ENCODE measurements at regions not wholly inside any gene's neighbourhood (a gene's known extent, or its start where the extent isn't known, plus 50 kb on each side); places are given as distances from the start of the nearest gene placed in this dataset.
"Not testable (repeated sequence)": the region's sequence is repeated elsewhere in the genome, so short reads cannot be mapped to it uniquely, and the experiment has no call there.

DNA sequence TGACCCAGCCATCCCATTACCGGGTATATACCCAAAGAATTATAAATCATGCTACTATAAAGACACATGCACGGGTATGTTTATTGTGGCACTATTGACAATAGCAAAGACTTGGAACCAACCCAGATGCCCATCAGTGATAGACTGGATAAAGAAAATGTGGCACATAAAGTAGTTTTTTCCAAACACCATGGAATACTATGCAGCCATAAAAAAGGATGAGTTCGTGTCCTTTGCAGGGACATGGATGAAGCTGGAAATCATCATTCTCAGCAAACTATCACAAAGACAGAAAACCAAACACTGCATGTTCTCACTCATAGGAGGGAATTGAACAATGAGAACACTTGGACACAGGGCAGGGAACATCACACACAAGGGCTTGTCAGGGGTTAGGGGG, 1268.9 kb upstream of the NUDT12 start:
- TF ChIP-seq TAF1 (conservative IDR thresholded peaks at IDR 0.05); HNF4G (IDR thresholded peaks at IDR 0.05); RAD21 (IDR thresholded peaks at IDR 0.05); GABPA (IDR thresholded peaks at IDR 0.05 in 1 of 2, conservative IDR thresholded peaks at IDR 0.05 in 1 of 2); JUND (IDR thresholded peaks at IDR 0.05); FOXA2 (IDR thresholded peaks at IDR 0.05); YY1 (IDR thresholded peaks at IDR 0.05): not testable (repeated sequence)
- TF ChIP-seq, protein P1, sequence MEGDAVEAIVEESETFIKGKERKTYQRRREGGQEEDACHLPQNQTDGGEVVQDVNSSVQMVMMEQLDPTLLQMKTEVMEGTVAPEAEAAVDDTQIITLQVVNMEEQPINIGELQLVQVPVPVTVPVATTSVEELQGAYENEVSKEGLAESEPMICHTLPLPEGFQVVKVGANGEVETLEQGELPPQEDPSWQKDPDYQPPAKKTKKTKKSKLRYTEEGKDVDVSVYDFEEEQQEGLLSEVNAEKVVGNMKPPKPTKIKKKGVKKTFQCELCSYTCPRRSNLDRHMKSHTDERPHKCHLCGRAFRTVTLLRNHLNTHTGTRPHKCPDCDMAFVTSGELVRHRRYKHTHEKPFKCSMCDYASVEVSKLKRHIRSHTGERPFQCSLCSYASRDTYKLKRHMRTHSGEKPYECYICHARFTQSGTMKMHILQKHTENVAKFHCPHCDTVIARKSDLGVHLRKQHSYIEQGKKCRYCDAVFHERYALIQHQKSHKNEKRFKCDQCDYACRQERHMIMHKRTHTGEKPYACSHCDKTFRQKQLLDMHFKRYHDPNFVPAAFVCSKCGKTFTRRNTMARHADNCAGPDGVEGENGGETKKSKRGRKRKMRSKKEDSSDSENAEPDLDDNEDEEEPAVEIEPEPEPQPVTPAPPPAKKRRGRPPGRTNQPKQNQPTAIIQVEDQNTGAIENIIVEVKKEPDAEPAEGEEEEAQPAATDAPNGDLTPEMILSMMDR (IDR thresholded peaks at IDR 0.05; ENCODE audit: low read depth, low read length, missing input control) = not testable (repeated sequence)
- TF ChIP-seq, protein P2, sequence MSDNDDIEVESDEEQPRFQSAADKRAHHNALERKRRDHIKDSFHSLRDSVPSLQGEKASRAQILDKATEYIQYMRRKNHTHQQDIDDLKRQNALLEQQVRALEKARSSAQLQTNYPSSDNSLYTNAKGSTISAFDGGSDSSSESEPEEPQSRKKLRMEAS (IDR thresholded peaks at IDR 0.05) = not testable (repeated sequence)
- TF ChIP-seq, protein P3, sequence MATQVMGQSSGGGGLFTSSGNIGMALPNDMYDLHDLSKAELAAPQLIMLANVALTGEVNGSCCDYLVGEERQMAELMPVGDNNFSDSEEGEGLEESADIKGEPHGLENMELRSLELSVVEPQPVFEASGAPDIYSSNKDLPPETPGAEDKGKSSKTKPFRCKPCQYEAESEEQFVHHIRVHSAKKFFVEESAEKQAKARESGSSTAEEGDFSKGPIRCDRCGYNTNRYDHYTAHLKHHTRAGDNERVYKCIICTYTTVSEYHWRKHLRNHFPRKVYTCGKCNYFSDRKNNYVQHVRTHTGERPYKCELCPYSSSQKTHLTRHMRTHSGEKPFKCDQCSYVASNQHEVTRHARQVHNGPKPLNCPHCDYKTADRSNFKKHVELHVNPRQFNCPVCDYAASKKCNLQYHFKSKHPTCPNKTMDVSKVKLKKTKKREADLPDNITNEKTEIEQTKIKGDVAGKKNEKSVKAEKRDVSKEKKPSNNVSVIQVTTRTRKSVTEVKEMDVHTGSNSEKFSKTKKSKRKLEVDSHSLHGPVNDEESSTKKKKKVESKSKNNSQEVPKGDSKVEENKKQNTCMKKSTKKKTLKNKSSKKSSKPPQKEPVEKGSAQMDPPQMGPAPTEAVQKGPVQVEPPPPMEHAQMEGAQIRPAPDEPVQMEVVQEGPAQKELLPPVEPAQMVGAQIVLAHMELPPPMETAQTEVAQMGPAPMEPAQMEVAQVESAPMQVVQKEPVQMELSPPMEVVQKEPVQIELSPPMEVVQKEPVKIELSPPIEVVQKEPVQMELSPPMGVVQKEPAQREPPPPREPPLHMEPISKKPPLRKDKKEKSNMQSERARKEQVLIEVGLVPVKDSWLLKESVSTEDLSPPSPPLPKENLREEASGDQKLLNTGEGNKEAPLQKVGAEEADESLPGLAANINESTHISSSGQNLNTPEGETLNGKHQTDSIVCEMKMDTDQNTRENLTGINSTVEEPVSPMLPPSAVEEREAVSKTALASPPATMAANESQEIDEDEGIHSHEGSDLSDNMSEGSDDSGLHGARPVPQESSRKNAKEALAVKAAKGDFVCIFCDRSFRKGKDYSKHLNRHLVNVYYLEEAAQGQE (IDR thresholded peaks at IDR 0.05) = not testable (repeated sequence)

Data from liver (tissue), 3 donors.